ENCODE measurements at regions not wholly inside any gene's neighbourhood (a gene's known extent, or its start where the extent isn't known, plus 50 kb on each side); places are given as distances from the start of the nearest gene placed in this dataset.

- Mint-ChIP-seq H3K36me3 (ENCODE audit: low read depth) (no peaks in the 10 kb centered on the region), H3K27ac (no peak overlapping the region), H3K4me3 (no peak overlapping the region), H3K27me3 (ENCODE audit: low read depth) (no peaks in the 10 kb centered on the region), H3K9me3 (no peaks in the 10 kb centered on the region), H3K4me1 (no peaks in the 10 kb centered on the region)
- TF ChIP-seq CTCF (IDR thresholded peaks at IDR 0.05; ENCODE audit: unreplicated experiment in 3 of 3), result no peak
Observed at GRCh38 chr12:11517080-11517479, 121.7 kb upstream of the PRB2 start.

- Mint-ChIP-seq H3K4me3 (no peak overlapping the region), H3K27ac (no peak overlapping the region), H3K36me3 (ENCODE audit: low read depth) (no peaks in the 10 kb centered on the region), H3K4me1 (no peaks in the 10 kb centered on the region), H3K27me3 (ENCODE audit: low read depth) (no peaks in the 10 kb centered on the region), H3K9me3 (no peaks in the 10 kb centered on the region)
- TF ChIP-seq CTCF (IDR thresholded peaks at IDR 0.05; ENCODE audit: unreplicated experiment in 3 of 3), result no peak
Observed at GRCh38 chr12:11524446-11524845, 125.0 kb upstream of the ETV6 start.

GRCh38 chr12:11534064-11534463, 115.4 kb upstream of the ETV6 start:
- H3K27me3 Mint-ChIP-seq (ENCODE audit: low read depth), result peaks cover 3% of the 10 kb centered on the region
- TF ChIP-seq CTCF (IDR thresholded peaks at IDR 0.05; ENCODE audit: unreplicated experiment in 3 of 3), result no peak
- no peaks in the 10 kb centered on the region for H3K9me3 Mint-ChIP-seq
- no peak overlapping the region for H3K4me3 Mint-ChIP-seq
- no peaks in the 10 kb centered on the region for H3K4me1 Mint-ChIP-seq
- no peak overlapping the region for H3K27ac Mint-ChIP-seq
- H3K36me3 Mint-ChIP-seq (ENCODE audit: low read depth), result no peaks in the 10 kb centered on the region

- Mint-ChIP-seq H3K9me3 (no peaks in the 10 kb centered on the region), H3K4me3 (no peak overlapping the region), H3K27me3 (ENCODE audit: low read depth) (peaks cover 3% of the 10 kb centered on the region), H3K36me3 (ENCODE audit: low read depth) (no peaks in the 10 kb centered on the region), H3K27ac (no peak overlapping the region), H3K4me1 (no peaks in the 10 kb centered on the region)
- TF ChIP-seq CTCF (IDR thresholded peaks at IDR 0.05; ENCODE audit: unreplicated experiment in 3 of 3), result no peak
Observed at GRCh38 chr12:11535127-11535526, 114.3 kb upstream of the ETV6 start.

- H3K4me3 Mint-ChIP-seq, result no peak overlapping the region
- H3K27ac Mint-ChIP-seq, result no peak overlapping the region
- no peaks in the 10 kb centered on the region for H3K27me3 Mint-ChIP-seq (ENCODE audit: low read depth)
- H3K4me1 Mint-ChIP-seq, result peaks cover 6% of the 10 kb centered on the region
- no peaks in the 10 kb centered on the region for H3K36me3 Mint-ChIP-seq (ENCODE audit: low read depth)
- no peak for TF ChIP-seq CTCF (IDR thresholded peaks at IDR 0.05; ENCODE audit: unreplicated experiment in 3 of 3)
- H3K9me3 Mint-ChIP-seq, result no peaks in the 10 kb centered on the region
Observed at GRCh38 chr12:11539156-11539555, 110.3 kb upstream of the ETV6 start.

- Mint-ChIP-seq H3K4me3 (no peak overlapping the region), H3K9me3 (no peaks in the 10 kb centered on the region), H3K4me1 (peaks cover 8% of the 10 kb centered on the region)
Observed at GRCh38 chr12:11540156-11540555, 109.3 kb upstream of the ETV6 start.

More at GRCh38 chr12:11540156-11540555, 109.3 kb upstream of the ETV6 start:
- no peaks in the 10 kb centered on the region for H3K27me3 Mint-ChIP-seq (ENCODE audit: low read depth)
- no peak overlapping the region for H3K27ac Mint-ChIP-seq
- no peak for TF ChIP-seq CTCF (IDR thresholded peaks at IDR 0.05; ENCODE audit: unreplicated experiment in 3 of 3)
- H3K36me3 Mint-ChIP-seq (ENCODE audit: low read depth), result no peaks in the 10 kb centered on the region
